Esophagus squamous epithelium (tissue), 4 donors: ENCODE measurements at regions not wholly inside any gene's neighbourhood (a gene's known extent, or its start where the extent isn't known, plus 50 kb on each side); places are given as distances from the start of the nearest gene placed in this dataset.

Experiments used
- CTCF ChIP-seq, 6 experiments: fragments of 450-650 bp in 4 of 6; fragments of 200-600 bp in 2 of 6; sonication (generic) in 2 of 6; IDR thresholded peaks; one replicate each; pipeline ENCODE4 v1.5.1; 2016 to 2019; ENCODE audit warnings: antibody characterized with exemption in 6 of 6, mild to moderate bottlenecking in 4 of 6, moderate library complexity in 4 of 6
- POLR2A ChIP-seq, 4 donors: fragments of 450-650 bp; IDR thresholded peaks; one replicate each; pipeline ENCODE4 v1.6.1; 2017; ENCODE audit warnings: antibody characterized with exemption in 4 of 4, mild to moderate bottlenecking in 4 of 4, moderate library complexity in 3 of 4

DNA sequence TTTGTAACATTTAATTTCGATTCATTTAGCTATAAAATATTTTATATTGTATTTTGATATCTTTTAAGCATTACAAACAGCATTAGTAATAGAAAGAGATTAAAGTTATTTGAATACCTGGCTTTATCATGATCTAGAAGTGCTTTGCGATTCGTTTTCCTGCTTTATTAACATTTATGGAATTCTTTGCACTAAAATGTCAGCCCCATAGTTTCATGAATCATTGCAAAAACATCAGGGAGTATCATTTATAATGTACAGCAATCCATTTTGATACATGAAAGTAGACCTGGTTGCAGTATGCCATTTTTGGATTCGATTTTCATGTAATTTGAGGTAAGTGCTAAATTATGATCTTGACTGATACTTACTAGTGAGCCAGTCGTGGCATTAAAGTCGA is 108.0 kb upstream of the DPYD start:
- TF ChIP-seq CTCF (IDR thresholded peaks at IDR 0.05) (no peak), POLR2A (IDR thresholded peaks at IDR 0.05) (no peak)
